ENCODE measurements at regions not wholly inside any gene's neighbourhood (a gene's known extent, or its start where the extent isn't known, plus 50 kb on each side); places are given as distances from the start of the nearest gene placed in this dataset.
A peak's percentile ranks its signal among the peaks of the same experiment; 100 is the strongest.
"Not testable (repeated sequence)": the region's sequence is repeated elsewhere in the genome, so short reads cannot be mapped to it uniquely, and the experiment has no call there.

DNA sequence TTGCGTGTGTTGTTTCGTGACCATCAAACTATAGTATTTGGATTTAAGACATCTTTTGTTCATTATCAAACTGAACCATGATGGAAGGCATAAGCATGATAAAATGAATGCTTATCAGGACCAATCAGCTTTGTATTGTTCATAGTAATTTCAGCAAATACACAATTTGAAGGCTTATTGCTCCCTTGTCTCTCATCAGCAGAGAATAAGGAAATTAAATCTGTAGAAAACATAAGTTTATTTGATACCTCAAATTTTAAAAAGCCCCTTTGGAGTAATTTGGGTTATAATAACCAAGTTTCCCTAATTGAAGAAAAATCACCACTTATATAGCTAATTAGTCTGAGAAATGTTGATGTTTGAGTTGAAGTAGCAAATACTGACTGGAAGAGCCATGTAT is 705.7 kb downstream of the NUP35 start:
- DNase-seq: no peak

DNA sequence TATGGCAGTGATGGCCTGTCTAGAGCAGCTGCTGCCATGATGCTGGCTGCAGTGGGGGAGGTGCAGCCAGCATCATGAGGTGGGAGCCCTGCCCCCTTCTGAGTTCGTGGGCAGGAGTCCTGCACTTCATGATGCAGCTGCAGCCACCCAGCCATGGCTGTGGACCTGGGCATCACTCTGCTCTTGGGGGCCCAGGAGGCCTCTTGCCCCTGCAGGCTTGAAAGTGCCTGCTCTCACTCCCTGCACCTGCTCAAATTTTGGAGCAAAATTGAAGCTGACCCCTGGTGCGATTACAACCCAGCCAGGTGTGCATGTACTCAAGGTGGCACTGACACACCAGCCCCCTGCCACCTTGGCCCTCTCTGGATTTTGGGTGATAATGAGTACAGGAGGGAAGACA is 712.9 kb downstream of the NUP35 start:
- no peak for DNase-seq

DNA sequence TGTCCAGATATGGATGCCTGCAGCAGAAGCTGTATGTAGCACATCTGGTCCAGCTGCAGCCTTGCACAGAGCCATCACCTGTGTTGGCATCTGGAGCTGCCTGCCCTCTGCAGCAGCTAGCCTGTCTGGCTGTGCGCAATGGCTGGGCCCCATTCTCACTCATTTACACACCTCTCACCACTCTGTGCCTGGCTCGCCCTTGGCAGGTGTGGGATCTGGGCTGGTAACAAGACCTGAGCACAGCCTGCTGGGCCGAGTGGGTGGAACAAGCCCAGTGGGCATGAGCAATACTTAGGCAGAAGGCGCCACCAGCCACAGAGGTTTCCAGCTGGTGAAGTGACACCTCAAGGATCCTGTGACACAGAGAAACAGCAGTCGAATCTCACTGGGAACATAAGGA is 714.1 kb downstream of the NUP35 start:
- DNase-seq: no peak

DNA sequence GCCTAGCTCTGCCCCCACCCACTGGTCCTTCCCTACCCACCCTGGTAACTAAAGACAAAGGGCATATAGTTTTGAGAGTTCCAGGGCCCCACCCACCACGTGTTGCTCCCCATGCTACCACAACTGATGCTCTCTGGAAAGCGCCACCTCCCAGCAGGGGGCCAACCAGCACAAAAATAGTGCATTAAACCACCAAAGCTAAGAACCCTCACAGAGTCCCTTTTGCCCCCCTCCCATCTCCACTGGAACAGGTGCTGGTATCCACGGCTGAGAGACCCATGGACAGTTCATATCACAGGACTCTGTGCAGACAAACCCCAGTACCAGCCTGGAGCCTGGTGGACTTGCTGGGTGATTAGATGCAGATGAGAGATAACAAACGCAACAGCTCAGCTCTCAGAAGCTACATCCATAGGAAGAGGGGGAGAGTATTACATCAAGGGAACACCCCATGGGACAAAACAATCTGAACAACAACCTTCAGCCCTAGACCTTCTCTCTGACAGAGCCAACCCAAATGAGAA is 715.9 kb downstream of the NUP35 start:
- no peak for DNase-seq

DNA sequence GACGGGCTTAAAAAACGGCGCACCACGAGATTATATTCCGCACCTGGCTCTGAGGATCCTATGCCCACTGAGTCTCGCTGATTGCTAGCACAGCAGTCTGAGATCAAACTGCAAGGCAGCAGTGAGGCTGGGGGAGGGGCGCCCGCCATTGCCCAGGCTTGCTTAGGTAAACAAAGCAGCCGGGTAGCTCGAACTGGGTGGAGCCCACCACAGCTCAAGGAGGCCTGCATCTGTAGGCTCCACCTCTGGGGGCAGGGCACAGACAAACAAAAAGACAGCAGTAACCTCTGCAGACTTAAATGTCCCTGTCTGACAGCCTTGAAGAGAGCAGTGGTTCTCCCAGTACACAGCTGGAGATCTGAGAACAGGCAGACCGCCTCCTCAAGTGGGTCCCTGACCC is 725.6 kb downstream of the NUP35 start:
- DNase-seq: not testable (repeated sequence)

DNA sequence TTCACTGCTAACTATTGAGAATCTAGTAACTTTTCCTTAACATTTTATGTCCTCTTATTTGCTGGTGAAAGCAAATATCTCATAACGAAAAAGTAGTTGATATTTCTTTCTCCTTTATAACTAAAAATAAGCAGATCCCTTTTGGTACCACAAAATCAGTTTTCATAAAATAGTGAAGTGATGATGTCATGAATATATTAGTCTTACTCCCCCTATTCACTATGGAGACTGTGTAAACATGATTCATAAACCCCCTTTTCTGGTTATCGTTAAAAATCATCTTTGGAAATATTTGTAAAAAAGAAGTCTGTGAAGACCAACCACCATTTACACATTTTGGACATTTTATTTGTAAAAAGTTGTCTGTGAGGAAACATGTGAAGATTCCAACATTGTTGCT is 734.9 kb downstream of the NUP35 start:
- DNase-seq: no peak

DNA sequence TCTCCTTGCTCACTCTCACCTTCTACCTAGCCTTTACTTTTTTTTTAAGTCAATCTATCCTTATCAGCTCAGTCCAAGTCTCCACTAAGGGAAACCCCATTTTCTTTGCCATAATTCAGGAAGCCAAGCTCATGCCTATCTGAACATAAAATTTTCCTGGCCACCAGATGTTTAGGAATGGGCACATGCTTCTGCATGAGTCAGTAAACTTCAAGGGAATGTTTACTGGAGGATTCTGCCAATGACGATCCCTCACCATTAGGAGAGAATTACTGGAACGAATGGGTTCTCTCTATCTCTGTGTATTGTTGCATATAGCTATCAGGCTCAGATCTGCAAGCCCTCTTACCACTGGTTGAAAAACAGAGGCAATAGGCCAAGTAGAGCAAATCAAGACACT is 731.7 kb upstream of the ZNF804A start:
- DNase-seq: no peak

DNA sequence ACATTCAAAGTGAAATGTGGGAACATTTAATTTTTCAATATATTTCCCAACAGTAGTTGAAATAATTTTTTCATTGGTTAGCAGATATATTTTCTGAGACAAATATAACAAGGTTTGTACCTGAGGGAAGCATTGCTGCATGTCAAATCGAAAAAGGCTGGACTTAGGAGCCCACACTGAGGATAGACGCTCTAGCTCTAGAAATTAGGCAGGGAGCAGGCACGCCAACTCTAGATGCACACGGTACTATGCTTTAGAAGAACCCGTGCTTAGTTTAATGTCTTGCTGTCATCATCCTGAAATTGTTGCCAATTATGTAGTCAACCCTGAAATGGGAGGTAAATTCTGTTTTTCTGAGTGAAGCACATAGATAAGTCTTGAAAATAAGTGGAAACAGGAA is 731.1 kb upstream of the ZNF804A start:
- DNase-seq: no peak

DNA sequence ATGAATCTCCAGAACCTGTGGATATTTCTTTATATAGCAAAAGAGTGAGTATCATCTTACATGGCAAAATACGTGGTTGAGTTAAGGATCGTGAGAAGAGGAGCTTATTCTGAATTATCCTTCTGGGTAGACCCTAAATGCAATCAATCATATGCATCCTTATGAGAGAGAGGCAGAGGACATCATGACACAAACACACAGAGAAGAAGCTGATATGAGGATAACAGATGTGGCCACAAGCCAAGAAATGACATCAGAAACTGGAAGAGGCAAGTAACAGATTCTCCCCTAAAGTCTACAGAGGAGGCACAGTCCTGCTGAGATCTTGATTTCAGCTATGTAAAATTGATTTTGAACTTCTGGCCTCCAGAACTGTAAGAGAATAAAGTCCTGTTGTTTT is 730.2 kb upstream of the ZNF804A start:
- DNase-seq: peak; percentile 0 to 6

DNA sequence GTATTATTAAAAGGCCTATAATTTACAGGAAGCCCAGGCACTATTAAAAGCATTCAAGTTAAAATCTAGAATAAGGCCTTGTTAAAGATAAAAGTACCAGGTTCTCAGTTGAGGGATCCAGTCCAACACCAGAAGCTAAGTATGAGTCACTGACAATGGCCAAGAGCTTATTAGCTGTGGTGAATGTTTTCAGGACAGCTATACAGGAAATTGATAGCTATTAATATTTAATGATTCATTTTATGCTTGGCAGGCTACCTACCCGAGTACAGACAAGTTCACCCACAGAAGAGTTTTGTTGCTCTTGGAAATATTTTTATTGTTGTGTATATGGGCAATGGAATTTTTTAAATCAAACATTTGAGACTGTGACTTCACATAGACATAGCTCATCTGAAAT is 729.6 kb upstream of the ZNF804A start:
- no peak for DNase-seq

DNA sequence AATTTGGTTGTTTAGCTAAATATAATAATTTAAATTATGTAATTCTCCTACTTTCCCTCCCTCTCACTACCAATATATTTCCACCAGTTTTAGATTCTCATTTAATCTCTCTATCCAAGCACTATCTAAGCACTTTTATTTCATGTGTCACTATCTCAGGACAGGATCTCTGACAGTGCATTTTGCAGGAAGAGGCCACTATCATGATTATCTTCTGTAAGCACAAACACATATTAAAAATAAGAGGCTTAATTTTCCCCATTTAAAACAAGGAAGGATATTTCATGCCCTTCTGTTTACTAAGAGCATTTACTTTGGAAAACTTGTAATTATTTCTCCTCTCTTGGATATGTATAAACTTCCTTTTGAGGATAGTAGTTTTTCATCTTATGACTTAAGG is 726.2 kb upstream of the ZNF804A start:
- DNase-seq: no peak

DNA sequence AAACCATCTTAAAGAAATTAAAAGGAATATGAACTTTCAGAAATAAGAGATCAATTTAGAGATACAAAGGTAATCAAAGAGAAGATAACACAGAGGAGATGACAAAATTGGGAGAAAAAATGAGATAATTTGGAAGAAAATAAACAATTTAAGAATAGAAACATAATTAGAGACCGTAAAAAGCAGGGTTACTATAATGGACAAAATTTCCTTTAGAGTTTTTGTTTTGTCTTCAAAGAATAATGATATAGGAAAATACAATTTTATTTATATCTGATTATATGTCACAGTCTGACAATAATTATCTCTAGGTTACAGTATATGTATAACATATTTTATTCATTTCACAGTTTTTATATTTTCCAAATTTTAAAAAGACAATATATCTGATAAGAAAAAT is 716.4 kb upstream of the ZNF804A start:
- DNase-seq: no peak

DNA sequence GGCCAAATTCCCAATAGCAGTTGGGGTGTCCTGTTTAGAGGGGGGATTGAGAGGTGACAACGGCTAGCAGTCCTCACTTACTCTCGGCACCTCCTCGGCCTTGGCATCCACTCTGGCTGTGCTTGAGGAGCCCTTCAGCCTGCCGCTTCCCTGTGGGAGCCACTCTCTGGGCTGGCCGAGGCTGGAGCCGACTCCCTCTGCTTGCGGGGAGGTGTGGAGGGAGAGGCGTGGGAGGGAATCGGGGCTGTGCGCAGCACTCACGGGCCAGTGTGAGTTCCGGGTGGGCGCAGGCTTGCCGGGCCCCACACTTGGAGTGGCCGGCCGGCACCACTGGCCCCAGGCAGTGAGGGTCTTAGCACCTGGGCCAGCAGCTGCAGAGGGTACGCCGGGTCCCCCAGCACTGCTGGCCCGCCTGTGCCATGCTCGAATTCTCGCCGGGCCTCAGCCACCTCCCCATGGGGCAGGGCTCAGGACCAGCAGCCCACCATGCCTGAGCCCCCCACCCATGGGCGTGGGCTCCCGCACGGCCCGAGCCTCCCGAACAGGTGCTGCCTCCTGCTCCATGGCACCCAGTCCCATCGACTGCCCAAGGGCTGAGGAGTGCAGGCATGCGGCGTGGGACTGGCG is 705.9 kb upstream of the ZNF804A start:
- no peak for DNase-seq

DNA sequence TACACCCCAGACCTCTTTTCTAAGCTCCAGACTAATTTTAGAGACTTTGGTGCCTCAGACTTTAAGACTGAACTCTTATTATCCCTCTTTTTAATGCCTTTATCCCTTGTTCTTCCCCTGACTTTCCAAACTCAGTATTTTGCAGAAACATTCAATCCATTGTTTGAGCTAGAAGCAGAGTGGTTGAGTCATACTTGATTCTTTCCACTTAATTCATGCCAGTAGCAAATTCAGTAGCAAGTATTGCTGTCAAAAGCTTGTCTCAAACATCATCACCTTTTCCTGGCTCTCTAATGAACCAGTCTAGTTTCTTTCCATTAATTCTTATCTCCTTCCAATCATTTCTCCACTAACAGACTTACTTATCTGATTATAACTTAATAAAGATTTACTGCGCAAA is 699.7 kb upstream of the ZNF804A start:
- DNase-seq: no peak

DNA sequence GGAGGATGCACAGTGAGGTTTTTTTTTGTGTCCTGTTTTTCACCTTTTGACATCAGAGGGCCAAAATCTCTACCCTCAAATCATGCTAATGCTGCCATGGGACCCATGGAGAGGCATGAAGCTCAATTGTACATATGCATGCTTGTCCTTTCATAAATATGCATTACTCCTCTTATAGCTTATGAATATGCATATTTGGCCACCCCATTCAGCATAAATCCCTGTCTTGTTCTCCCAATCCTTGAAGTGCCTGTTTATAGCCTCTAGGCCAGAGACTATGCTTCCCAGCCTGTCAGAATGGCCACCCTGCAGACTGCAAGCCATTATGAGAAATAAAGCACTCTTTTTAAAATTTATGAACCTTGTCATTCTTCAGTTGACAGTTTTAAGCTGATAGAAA is 696.4 kb upstream of the ZNF804A start:
- DNase-seq: no peak

DNA sequence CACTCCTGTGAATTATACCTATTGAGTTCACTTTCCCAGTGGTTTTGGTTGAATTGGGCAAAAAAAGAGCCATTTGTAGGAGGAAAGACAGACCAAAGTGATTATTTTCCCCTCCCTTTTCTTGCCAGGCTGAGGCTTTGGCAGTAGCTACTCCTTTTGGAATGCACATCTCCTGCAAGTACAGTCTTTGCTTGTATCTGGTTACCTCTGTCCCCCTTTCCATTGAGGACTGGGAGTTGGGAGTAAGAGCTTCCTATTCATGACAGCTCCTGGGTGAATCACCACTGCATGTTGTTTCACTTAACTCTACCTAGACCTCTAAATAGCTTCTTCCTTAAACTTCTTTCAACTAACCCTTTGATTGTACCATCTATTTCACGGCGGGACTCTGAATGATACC is 695.3 kb upstream of the ZNF804A start:
- DNase-seq: no peak

DNA sequence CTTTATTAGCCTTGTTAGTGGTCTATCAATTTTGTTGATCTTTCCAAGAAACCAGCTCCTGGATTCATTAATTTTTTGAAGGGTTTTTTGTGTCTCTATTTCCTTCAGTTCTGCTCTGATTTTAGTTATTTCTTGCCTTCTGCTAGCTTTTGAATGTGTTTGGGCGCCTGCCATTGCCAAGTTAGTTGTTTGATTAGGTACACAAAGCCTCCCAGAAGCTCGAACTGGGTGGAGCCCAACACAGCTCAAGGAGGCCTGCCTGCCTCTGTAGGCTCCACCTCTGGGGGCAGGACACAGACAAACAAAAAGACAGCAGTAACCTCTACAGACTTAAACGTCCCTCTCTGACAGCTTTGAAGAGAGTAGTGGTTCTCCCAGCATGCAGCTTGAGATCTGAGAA is 682.3 kb upstream of the ZNF804A start:
- not testable (repeated sequence) for DNase-seq

DNA sequence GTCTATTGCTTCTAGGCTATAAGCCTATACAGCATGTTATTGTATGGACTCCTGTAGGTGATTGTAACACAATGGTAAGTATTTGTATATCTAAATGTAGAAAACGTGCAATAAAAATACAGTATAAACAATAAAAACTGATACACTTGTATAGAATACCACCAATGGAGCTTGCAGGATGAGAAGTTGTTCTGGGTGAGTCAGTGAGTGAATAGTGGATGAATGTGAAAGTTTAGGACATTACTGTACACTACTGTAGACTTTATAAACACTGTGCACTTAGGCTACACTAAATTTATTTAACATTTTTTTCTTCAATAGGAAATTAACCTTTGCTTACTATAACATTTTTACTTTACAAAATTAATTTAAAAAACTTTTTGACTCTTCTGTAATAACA is 679.2 kb upstream of the ZNF804A start:
- DNase-seq: no peak

DNA sequence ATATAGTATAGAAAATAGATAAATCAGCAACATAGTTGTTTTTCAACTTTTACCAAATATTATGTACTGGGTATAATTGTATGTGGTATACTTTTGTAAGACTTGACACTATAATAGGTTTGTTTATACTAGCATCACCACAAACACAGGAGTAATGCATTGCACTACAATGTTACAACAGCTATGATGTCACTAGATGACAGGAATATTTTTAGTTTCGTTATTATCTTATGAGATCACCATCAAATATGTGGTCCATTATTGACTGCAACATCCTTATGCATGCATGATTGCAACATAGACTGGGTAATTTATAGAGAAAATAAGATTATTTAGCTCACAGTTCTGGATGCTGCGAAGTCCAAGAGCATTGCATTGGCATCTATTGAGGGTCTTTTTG is 678.4 kb upstream of the ZNF804A start:
- no peak for DNase-seq

DNA sequence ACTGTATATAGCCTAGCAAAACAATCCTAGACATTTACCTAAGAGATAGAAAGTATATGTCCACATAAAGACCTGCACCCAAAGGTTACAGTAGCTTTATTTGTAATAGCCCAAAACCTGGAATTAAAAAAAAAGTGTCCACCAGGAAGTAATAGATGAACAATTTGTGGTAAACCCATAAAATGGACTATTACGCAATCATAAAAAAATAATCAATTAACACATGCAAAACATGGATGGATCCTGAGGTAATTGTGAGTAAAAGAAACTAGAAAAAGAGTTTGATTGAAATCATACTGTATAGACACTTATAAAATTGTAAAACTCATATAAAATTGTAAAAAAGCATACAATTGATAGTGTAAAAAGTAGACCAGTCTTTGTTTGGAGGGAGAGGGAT is 673.0 kb upstream of the ZNF804A start:
- DNase-seq: no peak

DNA sequence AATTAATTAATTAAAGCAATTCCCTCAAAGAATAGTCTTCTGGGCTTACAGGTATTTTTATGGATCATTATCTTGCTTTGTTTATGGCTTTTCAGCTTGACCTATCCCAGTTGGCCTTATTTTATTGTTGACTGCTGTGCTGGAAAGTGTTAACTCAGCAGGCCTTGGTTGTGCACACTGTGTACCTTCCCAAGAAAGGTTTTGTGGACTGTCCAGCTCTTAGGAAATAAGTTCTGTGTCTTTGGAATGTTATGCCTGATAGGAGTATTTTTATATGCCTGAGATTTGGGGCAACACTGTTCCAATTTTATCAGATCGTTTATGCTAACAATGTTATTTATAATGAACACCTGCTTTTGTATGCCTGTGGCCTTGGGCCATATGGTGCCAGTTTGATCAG is 671.9 kb upstream of the ZNF804A start:
- DNase-seq: no peak

DNA sequence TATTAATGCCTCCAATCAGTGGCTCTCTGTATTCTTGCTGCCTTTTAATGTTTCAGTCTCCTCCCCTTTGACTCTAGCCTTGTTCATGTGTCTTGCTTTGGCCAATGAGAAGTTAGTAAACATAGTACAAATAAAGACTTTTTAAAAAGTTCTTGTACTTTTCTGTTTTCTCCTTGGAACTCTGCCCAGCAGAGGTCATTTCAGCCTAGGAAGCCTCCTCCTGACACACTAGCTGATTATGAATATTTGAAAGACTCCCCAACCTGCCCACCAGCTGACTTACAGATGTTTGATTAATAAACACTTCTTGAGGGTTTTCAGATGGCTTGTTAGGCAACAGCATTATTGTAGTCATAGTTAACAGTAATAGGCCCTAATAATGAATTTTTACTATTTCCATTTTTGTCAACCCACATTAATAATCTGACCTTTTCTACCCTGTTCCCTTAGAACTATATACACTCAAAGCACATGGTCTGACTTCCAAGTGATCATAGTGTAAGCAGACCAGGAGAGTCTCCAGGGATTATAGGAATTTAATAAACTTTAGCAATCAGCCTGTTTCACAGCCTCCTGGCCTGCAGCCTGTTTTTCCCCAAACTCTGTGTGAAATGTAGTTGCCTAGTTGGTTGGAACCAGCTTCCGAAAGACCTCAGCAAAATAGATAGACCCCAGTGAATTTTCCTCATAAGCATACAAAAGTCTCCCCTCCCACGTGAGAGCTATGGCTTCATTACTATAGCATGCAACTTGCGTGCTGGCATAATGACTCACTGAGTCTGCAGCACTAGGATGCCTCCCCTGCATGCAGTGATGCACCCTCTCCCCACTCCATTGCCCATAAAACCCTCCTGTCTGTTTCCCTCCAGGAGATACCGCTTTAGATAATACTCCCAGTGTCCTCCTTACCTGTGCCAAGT is 670.7 kb upstream of the ZNF804A start:
- DNase-seq: no peak

DNA sequence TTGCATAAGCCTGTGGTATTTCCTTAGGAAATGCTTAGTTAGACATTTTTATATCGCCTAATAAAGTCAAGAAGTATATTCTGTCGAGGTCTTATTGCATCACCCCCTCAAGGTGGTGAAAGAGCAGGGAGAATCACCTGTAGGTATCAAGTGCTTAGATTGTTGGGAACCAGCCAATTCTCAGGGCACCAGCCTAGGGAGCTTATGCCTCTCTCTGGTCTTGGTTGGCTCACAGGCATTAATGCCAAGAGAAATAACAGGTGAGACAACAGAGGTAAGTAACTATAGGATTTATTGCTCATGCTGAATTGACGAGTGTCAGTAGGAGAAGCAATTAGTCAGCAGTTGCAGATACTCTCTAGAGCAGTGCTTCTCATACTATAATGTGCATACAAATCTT is 663.3 kb upstream of the ZNF804A start:
- peak; percentile 43 to 44 for DNase-seq

DNA sequence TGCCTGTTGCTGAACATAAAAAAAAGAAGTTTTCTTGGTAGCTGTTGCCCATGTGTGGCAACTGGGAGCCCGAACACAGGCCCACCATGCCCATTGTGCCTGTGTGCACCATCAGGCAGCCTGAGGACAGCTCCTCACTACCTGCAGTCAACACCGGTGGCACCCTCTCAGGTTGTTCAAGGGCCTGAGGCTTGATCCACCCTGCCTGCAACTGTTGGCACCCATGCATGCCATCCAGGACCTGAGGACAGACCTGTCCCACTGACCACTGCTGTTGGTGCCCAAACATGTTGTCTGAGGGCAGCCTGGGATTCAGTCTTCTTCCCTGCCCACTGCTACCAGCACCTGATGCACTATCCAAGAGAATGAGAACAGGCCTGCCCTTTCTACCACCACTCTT is 661.1 kb upstream of the ZNF804A start:
- DNase-seq: no peak

DNA sequence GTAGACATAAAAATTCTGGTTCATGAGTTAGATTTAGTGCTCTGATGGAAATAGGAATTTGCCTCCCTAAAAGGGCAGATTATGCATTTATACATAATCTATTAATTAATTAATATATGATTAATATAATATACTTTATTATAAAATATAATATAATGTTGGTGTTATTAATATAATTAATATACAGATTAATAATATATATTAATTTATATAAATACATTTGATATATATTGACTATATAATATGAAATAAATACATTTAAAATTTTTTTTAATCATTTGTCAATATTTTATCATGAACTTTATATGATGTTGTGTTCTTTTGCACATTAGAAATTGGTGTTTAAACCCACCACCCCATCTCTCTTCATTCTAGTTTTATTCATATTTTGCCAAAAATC is 652.1 kb upstream of the ZNF804A start:
- no peak for DNase-seq
